ENCODE measurements at regions not wholly inside any gene's neighbourhood (a gene's known extent, or its start where the extent isn't known, plus 50 kb on each side); places are given as distances from the start of the nearest gene placed in this dataset.

GRCh38 chr2:19132967-19133366 is 225.5 kb downstream of the OSR1 start:
- no peak for ATAC-seq

- no peak for ATAC-seq
Measured at GRCh38 chr2:19131871-19132270, 226.6 kb downstream of the OSR1 start.

GRCh38 chr2:19128148-19128547 is 230.3 kb downstream of the OSR1 start:
- no peak for ATAC-seq

GRCh38 chr2:19127616-19128015 is 230.8 kb downstream of the OSR1 start:
- no peak for ATAC-seq

- no peak for ATAC-seq
Measured at GRCh38 chr2:19125901-19126680, 232.3 kb downstream of the OSR1 start.

GRCh38 chr2:19124135-19124534 is 234.3 kb downstream of the OSR1 start:
- ATAC-seq = peak; percentile 93

- no peak for ATAC-seq
Measured at GRCh38 chr2:19123556-19123955, 234.9 kb downstream of the OSR1 start.

GRCh38 chr2:19122220-19122619 is 236.2 kb downstream of the OSR1 start:
- ATAC-seq = no peak

- ATAC-seq = no peak
Measured at GRCh38 chr2:19120941-19121750, 237.3 kb downstream of the OSR1 start.

- no peak for ATAC-seq
Measured at GRCh38 chr2:19120181-19120580, 238.2 kb downstream of the OSR1 start.

- ATAC-seq = no peak
Measured at GRCh38 chr2:19119326-19120001, 239.0 kb downstream of the OSR1 start.

- no peak for ATAC-seq
Measured at GRCh38 chr2:19116918-19117317, 241.5 kb downstream of the OSR1 start.

GRCh38 chr2:19114754-19115231 is 243.6 kb downstream of the OSR1 start:
- no peak for ATAC-seq

GRCh38 chr2:19114126-19114525 is 244.3 kb downstream of the OSR1 start:
- ATAC-seq = no peak

- ATAC-seq = no peak
Measured at GRCh38 chr2:19111354-19111753, 247.1 kb downstream of the OSR1 start.

GRCh38 chr2:19109518-19109917 is 248.9 kb downstream of the OSR1 start:
- no peak for ATAC-seq

GRCh38 chr2:19106376-19106775 is 252.0 kb downstream of the OSR1 start:
- ATAC-seq = no peak

- ATAC-seq = peak; percentile 99
Measured at GRCh38 chr2:19104503-19104902, 253.9 kb downstream of the OSR1 start.

- ATAC-seq = no peak
Measured at GRCh38 chr2:19102696-19103423, 255.6 kb downstream of the OSR1 start.

- no peak for ATAC-seq
Measured at GRCh38 chr2:19101968-19102367, 256.5 kb downstream of the OSR1 start.

GRCh38 chr2:19100570-19100969 is 257.9 kb downstream of the OSR1 start:
- no peak for ATAC-seq

- ATAC-seq = no peak
Measured at GRCh38 chr2:19099181-19099580, 259.2 kb downstream of the OSR1 start.

All from esophagus mucosa (tissue), 1 donor.